ENCODE measurements at regions not wholly inside any gene's neighbourhood (a gene's known extent, or its start where the extent isn't known, plus 50 kb on each side); places are given as distances from the start of the nearest gene placed in this dataset.
"Not testable (repeated sequence)": the region's sequence is repeated elsewhere in the genome, so short reads cannot be mapped to it uniquely, and the experiment has no call there.

- DNase-seq (no peak), FAIRE-seq (no peak)
- no peaks in the 10 kb centered on the region for H3K4me1 ChIP-seq (ENCODE audit: control insufficient read depth in 2 of 3, insufficient read depth in 2 of 3, low read depth in 1 of 3, low read length in 3 of 3)
- H3K4me3 ChIP-seq (ENCODE audit: low read length in 3 of 3): no peak overlapping the region
- H3K9me3 ChIP-seq (ENCODE audit: control insufficient read depth in 2 of 3, insufficient read depth in 1 of 3, low read length in 3 of 3): no peaks in the 10 kb centered on the region
- H3K27ac ChIP-seq (ENCODE audit: low read depth in 2 of 2, low read length in 2 of 2): no peak overlapping the region
- H3K9ac ChIP-seq (ENCODE audit: low read length in 3 of 3): no peak overlapping the region
- TF ChIP-seq CTCF (IDR thresholded peaks at IDR 0.05; ENCODE audit: borderline replicate concordance, extremely low read depth, insufficient read depth): no peak
- no peaks in the 10 kb centered on the region for H3K36me3 ChIP-seq (ENCODE audit: control insufficient read depth in 2 of 3, insufficient read depth in 3 of 3, low read length in 3 of 3)
- H3K27me3 ChIP-seq (ENCODE audit: control insufficient read depth, insufficient read depth, low read length): no peaks in the 10 kb centered on the region
- intact Hi-C loops (cut with DNase I): no loop called here
Observed at GRCh38 chrX:124769166-124769565, 422.8 kb downstream of the SH2D1A start.

DNA sequence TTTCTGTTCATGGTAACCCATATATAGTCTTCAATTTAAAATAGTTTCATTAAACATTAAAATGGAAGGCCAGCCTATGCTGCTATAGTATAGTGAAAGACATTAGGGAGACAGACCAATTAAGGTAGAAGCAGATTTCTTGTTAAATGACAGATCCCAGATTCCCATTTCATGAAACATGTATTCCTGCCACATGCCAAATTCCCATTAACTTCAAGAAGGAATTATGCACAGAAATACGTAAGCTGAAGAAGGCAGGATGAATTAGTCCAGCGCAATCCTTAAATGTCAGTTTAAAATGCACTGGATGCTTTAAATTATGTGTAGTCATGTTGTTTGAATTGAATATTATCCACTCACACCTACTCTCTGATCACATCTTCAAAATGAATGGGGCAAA, 424.9 kb downstream of the SH2D1A start:
- Histone ChIP-seq H3K27ac (ENCODE audit: low read depth in 2 of 2, low read length in 2 of 2) (no peak overlapping the region), H3K27me3 (ENCODE audit: control insufficient read depth, insufficient read depth, low read length) (no peaks in the 10 kb centered on the region), H3K36me3 (ENCODE audit: control insufficient read depth in 2 of 3, insufficient read depth in 3 of 3, low read length in 3 of 3) (no peaks in the 10 kb centered on the region), H3K9ac (ENCODE audit: low read length in 3 of 3) (no peak overlapping the region), H3K4me1 (ENCODE audit: control insufficient read depth in 2 of 3, insufficient read depth in 2 of 3, low read depth in 1 of 3, low read length in 3 of 3) (no peaks in the 10 kb centered on the region), H3K9me3 (ENCODE audit: control insufficient read depth in 2 of 3, insufficient read depth in 1 of 3, low read length in 3 of 3) (no peaks in the 10 kb centered on the region), H3K4me3 (ENCODE audit: low read length in 3 of 3) (no peak overlapping the region)
- no peak for TF ChIP-seq CTCF (IDR thresholded peaks at IDR 0.05; ENCODE audit: borderline replicate concordance, extremely low read depth, insufficient read depth)
- FAIRE-seq: no peak
- no peak for DNase-seq
- intact Hi-C loops (cut with DNase I): no loop called here

DNA sequence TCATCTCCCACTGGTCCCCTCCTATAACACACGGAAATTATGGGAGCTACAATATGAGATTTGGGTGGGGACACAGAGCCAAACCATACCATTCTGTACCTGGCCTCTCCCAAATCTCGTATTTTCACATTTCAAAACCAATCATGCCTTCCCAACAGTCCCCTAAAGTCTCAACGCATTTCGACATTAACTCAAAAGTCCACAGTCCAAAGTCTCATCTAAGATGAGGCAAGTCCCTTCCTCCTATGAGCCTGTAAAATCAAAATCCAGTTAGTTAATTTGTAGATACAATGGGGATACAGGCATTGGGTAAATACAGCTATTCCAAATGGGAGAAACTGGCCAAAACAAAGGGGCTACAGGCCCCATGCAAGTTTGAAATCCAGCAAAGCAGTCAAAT, 441.9 kb downstream of the SH2D1A start:
- intact Hi-C loops (cut with DNase I); H3K36me3 ChIP-seq (ENCODE audit: control insufficient read depth in 2 of 3, insufficient read depth in 3 of 3, low read length in 3 of 3); H3K27ac ChIP-seq (ENCODE audit: low read depth in 2 of 2, low read length in 2 of 2); H3K9ac ChIP-seq (ENCODE audit: low read length in 3 of 3); H3K4me3 ChIP-seq (ENCODE audit: low read length in 3 of 3); H3K4me1 ChIP-seq (ENCODE audit: control insufficient read depth in 2 of 3, insufficient read depth in 2 of 3, low read depth in 1 of 3, low read length in 3 of 3); FAIRE-seq; H3K9me3 ChIP-seq (ENCODE audit: control insufficient read depth in 2 of 3, insufficient read depth in 1 of 3, low read length in 3 of 3); H3K27me3 ChIP-seq (ENCODE audit: control insufficient read depth, insufficient read depth, low read length); DNase-seq: not testable (repeated sequence)

GRCh38 chrX:124789874-124790273, 443.5 kb downstream of the SH2D1A start:
- intact Hi-C loops (cut with DNase I); H3K9me3 ChIP-seq (ENCODE audit: control insufficient read depth in 2 of 3, insufficient read depth in 1 of 3, low read length in 3 of 3): not testable (repeated sequence)

More at GRCh38 chrX:124789874-124790273, 443.5 kb downstream of the SH2D1A start:
- H3K27ac ChIP-seq (ENCODE audit: low read depth in 2 of 2, low read length in 2 of 2); H3K9ac ChIP-seq (ENCODE audit: low read length in 3 of 3); DNase-seq; FAIRE-seq; H3K4me3 ChIP-seq (ENCODE audit: low read length in 3 of 3); H3K36me3 ChIP-seq (ENCODE audit: control insufficient read depth in 2 of 3, insufficient read depth in 3 of 3, low read length in 3 of 3); H3K27me3 ChIP-seq (ENCODE audit: control insufficient read depth, insufficient read depth, low read length); H3K4me1 ChIP-seq (ENCODE audit: control insufficient read depth in 2 of 3, insufficient read depth in 2 of 3, low read depth in 1 of 3, low read length in 3 of 3): not testable (repeated sequence)

Measured in kidney (tissue), 13 donors.